ENCODE measurements at regions not wholly inside any gene's neighbourhood (a gene's known extent, or its start where the extent isn't known, plus 50 kb on each side); places are given as distances from the start of the nearest gene placed in this dataset.

GRCh38 chr9:15081021-15081753 lies 171.0 kb upstream of the FREM1 start:
- no peak for TF ChIP-seq HDGF (IDR thresholded peaks at IDR 0.05; ENCODE audit: borderline replicate concordance)
- TF ChIP-seq SP1 (IDR thresholded peaks at IDR 0.05): no peak
- TF ChIP-seq FOXM1 (IDR thresholded peaks at IDR 0.05; ENCODE audit: borderline replicate concordance): no peak
- no peak for TF ChIP-seq FOXK2 (IDR thresholded peaks at IDR 0.05)
- no peak for TF ChIP-seq ZNF384 (IDR thresholded peaks at IDR 0.05)
- no peak for TF ChIP-seq NFRKB (IDR thresholded peaks at IDR 0.05)
- TF ChIP-seq CTBP1 (IDR thresholded peaks at IDR 0.05; ENCODE audit: borderline replicate concordance): no peak
- TF ChIP-seq FOXA1 (IDR thresholded peaks at IDR 0.05): no peak
- no peak for TF ChIP-seq TARDBP (IDR thresholded peaks at IDR 0.05)
- TF ChIP-seq SUZ12 (IDR thresholded peaks at IDR 0.05): no peak
